Activated CD4-positive, alpha-beta T cell treated with anti-CD3 and anti-CD28 coated beads, Interleukin-2, amount 10 ng/mL, durations not matched to agents 7 days and 5 days (primary cell): ENCODE measurements at regions not wholly inside any gene's neighbourhood (a gene's known extent, or its start where the extent isn't known, plus 50 kb on each side); places are given as distances from the start of the nearest gene placed in this dataset.

ENCODE experiments used
- CTCF ChIA-PET: fragments of 350-600 bp; sonication (Branson Sonifier 250); formaldehyde crosslinking; loops from one replicate; lab custom pipeline; 2021; ENCODE audit warnings: antibody characterized with exemption; lab: Charles Lee
- POLR2A ChIA-PET: fragments of 350-600 bp; sonication (Branson Sonifier 250); formaldehyde crosslinking; loops from one replicate; lab custom pipeline; 2021; ENCODE audit warnings: antibody characterized with exemption; lab: Charles Lee
- DNase-seq: peaks from one replicate; pipeline ENCODE4 v3.0.0-alpha.2; 2020
- H3K27ac Mint-ChIP-seq: one replicate; pipeline ENCODE4 v1.8.0; 2021; ENCODE audit warnings: mild to moderate bottlenecking, moderate library complexity, mixed read lengths
- H3K27me3 Mint-ChIP-seq: one replicate; pipeline ENCODE4 v1.8.0; 2021; ENCODE audit warnings: mixed read lengths
- H3K36me3 Mint-ChIP-seq: one replicate; pipeline ENCODE4 v1.8.0; 2021; ENCODE audit warnings: low read depth, mixed read lengths
- H3K4me1 Mint-ChIP-seq: one replicate; pipeline ENCODE4 v1.8.0; 2021; ENCODE audit warnings: mixed read lengths
- H3K4me3 Mint-ChIP-seq: one replicate; pipeline ENCODE4 v1.8.0; 2021; ENCODE audit warnings: mild to moderate bottlenecking, moderate library complexity, mixed read lengths
- H3K9me3 Mint-ChIP-seq: one replicate; pipeline ENCODE4 v1.8.0; 2021; ENCODE audit warnings: mixed read lengths

GRCh38 chr13:91148098-91148497, 199.4 kb upstream of the MIR17HG start:
- Mint-ChIP-seq H3K36me3 (no peaks in the 10 kb centered on the region), H3K4me3 (no peak overlapping the region), H3K4me1 (no peaks in the 10 kb centered on the region), H3K9me3 (no peaks in the 10 kb centered on the region), H3K27me3 (no peaks in the 10 kb centered on the region), H3K27ac (no peak overlapping the region)
- ChIA-PET POLR2A (no interaction called here), CTCF (interaction anchor here (0.6 kb wide), 1 partner anchor 224 kb away, joined by 5 read pairs; no protein-coding TSS in a partner anchor)
- DNase-seq = no peak

DNA sequence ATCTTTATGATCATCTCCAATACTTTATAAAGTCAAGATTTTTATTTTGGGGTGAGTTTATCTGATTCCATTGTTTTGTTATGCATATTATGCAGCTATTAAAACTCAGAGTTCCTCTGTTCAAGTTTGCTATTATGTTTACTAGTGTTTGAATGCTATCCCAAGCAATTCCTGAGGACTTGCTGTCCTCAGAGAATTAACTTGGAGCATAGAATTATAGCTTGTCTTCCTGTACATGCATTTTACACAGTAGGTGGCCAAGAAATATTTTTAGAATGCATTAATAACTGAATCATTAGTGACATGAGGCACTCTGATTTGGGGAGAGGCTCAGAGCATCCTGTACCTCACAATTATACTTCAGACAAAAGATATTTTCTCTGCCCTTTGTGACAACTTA, 195.6 kb upstream of the MIR17HG start:
- Mint-ChIP-seq H3K27ac (no peak overlapping the region), H3K4me3 (no peak overlapping the region), H3K4me1 (no peaks in the 10 kb centered on the region), H3K9me3 (no peaks in the 10 kb centered on the region), H3K36me3 (no peaks in the 10 kb centered on the region), H3K27me3 (peaks cover 4% of the 10 kb centered on the region)
- ChIA-PET POLR2A (no interaction called here), CTCF (no interaction called here)
- DNase-seq = no peak

GRCh38 chr13:91153372-91153771, 194.1 kb upstream of the MIR17HG start:
- Mint-ChIP-seq H3K4me1 (no peaks in the 10 kb centered on the region), H3K27ac (no peak overlapping the region), H3K9me3 (no peaks in the 10 kb centered on the region), H3K27me3 (peaks cover 6% of the 10 kb centered on the region), H3K4me3 (no peak overlapping the region), H3K36me3 (no peaks in the 10 kb centered on the region)
- ChIA-PET CTCF (no interaction called here), POLR2A (no interaction called here)
- no peak for DNase-seq

DNA sequence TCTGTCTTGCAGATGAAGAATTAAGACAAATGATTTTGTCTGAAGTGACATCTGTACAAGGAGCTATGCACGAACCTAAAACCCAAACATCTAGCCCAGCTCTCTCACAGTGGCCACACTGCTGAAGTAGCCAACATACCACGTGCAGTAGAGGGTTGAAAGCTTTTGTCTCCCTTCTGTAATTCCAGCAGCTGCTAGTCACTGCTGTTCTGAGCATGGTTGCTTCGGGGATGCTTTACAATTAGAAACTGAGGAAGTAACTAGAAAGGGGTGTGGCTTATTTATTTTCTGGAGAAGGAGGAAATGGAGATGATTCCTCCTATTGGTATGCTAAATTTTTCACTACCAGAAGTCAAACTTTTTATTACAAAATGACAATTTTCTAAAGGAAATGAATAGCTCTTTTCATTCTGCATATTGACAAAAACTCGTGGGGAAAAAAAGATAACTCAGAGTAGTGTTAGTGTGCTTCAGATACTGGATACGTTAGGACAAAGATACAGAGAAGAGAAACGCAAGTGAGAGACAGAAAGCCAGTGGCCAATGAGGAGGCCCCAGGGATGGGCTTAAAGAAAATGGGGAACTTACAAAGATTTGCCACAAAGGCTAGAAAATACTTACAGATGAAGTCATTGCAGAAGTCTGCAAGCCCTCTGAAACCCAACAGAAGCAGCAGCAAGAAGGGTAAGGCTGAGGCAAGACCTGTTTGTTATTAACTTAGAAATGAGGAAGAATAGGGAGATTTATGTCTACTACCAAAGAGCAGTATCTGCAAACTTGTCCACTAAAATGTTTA, 192.7 kb upstream of the MIR17HG start:
- no peaks in the 10 kb centered on the region for H3K9me3 Mint-ChIP-seq
- H3K4me1 Mint-ChIP-seq = no peaks in the 10 kb centered on the region
- no peak for DNase-seq
- no peaks in the 10 kb centered on the region for H3K36me3 Mint-ChIP-seq
- H3K4me3 Mint-ChIP-seq = no peak overlapping the region
- H3K27ac Mint-ChIP-seq = no peak overlapping the region
- POLR2A ChIA-PET = interaction anchor here (0.6 kb wide), 1 partner anchor 274 kb away, joined by 3 read pairs; no protein-coding TSS in a partner anchor
- peaks cover 16% of the 10 kb centered on the region for H3K27me3 Mint-ChIP-seq
- CTCF ChIA-PET = no interaction called here

DNA sequence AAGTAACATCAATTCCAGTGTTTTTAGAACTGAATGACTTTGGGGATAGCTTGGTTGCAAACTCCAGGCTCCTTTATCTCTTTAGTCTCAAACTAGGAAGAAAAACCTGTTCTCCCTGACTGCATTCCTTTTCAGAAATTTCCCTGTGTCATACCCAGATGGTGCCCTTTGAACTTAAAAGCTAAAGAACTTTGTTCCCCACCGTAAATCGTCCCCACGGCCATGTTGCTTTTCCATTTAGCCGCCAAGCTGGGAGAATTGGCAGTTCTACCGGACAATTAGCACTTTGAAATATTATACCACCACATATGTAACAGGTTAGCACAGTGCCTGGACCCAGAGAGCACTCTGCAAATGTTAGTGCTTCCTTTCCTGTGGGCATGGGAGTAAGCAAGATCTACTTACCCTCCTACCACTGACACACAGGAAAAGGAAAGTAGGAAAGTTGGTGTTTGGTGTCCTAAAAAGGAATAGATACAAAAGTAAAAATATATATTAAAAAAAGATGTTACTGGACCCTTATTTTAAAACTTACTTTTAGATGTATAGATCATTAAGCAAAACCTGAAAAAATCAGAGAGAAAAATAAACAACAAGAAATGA, 191.9 kb upstream of the MIR17HG start:
- Mint-ChIP-seq H3K36me3 (no peaks in the 10 kb centered on the region), H3K27ac (no peak overlapping the region), H3K9me3 (no peaks in the 10 kb centered on the region), H3K27me3 (peaks cover 17% of the 10 kb centered on the region), H3K4me3 (no peak overlapping the region), H3K4me1 (no peaks in the 10 kb centered on the region)
- no peak for DNase-seq
- ChIA-PET POLR2A (no interaction called here), CTCF (no interaction called here)

DNA sequence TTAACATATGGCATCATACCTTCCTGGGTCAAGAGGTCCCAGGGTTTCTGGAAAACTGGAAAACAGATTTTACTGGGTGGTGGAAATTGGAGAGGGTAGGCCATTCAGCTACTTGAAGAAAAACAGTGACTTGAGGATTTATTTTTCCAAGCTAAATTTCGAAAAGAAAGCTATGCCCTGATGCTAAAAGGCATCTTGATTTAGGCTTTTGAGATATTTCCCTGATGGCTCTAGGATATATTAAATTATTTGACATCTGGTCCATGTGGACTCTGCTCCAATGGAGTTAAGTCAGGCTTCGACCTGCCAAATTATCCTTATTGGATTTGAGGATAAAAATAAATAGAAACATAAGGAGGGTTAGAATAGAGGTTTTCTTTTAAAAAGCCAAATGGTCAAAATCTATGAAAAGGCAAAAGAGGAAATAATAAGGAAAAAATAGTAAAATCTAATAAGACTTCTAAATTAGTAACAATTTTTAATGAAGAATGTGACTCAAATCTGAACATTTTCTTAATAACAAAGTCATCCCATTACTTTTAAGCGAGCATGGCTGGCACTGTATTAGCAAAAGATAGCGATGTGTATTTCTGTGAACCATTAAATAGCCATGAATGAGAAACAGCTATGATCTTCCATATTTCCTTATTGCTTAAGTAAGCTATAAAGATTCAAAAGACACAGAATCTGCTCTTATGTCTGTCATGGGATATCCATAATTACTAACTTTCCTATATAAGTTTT, 190.0 kb upstream of the MIR17HG start:
- H3K27me3 Mint-ChIP-seq = peaks cover 18% of the 10 kb centered on the region

GRCh38 chr13:91158017-91158395, 189.5 kb upstream of the MIR17HG start:
- H3K4me3 Mint-ChIP-seq = no peak overlapping the region
- ChIA-PET CTCF (no interaction called here), POLR2A (no interaction called here)
- no peaks in the 10 kb centered on the region for H3K36me3 Mint-ChIP-seq
- H3K27me3 Mint-ChIP-seq = peaks cover 18% of the 10 kb centered on the region
- DNase-seq = no peak
- no peaks in the 10 kb centered on the region for H3K9me3 Mint-ChIP-seq
- no peaks in the 10 kb centered on the region for H3K4me1 Mint-ChIP-seq
- H3K27ac Mint-ChIP-seq = no peak overlapping the region

More for the DNA sequence above, 190.0 kb upstream of the MIR17HG start:
- ChIA-PET CTCF (no interaction called here), POLR2A (no interaction called here)
- Mint-ChIP-seq H3K4me3 (no peak overlapping the region), H3K9me3 (no peaks in the 10 kb centered on the region), H3K4me1 (no peaks in the 10 kb centered on the region), H3K36me3 (no peaks in the 10 kb centered on the region), H3K27ac (no peak overlapping the region)
- DNase-seq = no peak

DNA sequence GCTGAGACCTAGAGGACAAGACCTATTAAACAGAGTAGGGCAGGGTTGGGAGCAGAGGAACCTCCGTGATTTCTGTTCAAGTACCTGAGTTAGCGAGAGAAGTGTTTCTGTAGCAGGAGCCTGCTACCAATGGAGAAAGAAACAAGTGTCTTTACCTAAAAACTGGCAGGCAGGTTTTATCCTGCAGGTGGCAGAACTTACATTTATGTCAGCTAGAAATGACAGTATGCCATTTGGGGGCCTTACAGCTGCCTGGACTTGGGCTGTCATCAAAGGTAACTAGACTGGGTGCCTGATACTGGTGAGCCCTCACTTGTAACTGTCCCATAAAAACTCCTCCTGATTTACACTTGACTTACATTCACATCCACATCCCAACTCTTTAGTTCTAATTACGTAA, 185.3 kb upstream of the MIR17HG start:
- Mint-ChIP-seq H3K36me3 (no peaks in the 10 kb centered on the region), H3K27ac (no peak overlapping the region), H3K4me1 (no peaks in the 10 kb centered on the region), H3K27me3 (peaks cover 14% of the 10 kb centered on the region), H3K4me3 (no peak overlapping the region), H3K9me3 (no peaks in the 10 kb centered on the region)
- ChIA-PET CTCF (no interaction called here), POLR2A (no interaction called here)
- no peak for DNase-seq

DNA sequence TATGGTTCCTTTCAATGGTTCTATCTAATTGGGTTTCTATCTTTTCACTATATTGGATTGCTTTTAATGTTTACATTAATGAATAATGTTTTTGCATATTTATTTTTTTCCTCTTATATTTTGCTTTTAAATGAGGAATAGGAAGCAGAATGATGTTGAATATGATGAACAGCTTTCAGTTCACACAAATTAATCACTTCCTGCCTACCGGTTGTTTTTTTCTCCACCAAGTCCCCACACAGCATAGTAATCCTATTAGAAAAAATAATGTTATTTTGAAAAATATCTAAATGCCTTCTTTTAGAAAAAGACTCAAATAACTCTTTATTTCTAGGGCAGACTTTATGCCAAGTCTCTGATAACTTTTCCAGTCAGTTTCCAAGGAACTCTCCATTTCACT, 184.9 kb upstream of the MIR17HG start:
- no peak overlapping the region for H3K27ac Mint-ChIP-seq
- no peak for DNase-seq
- ChIA-PET POLR2A (no interaction called here), CTCF (no interaction called here)
- H3K4me3 Mint-ChIP-seq = no peak overlapping the region
- H3K4me1 Mint-ChIP-seq = no peaks in the 10 kb centered on the region
- no peaks in the 10 kb centered on the region for H3K9me3 Mint-ChIP-seq
- H3K27me3 Mint-ChIP-seq = peaks cover 14% of the 10 kb centered on the region
- H3K36me3 Mint-ChIP-seq = no peaks in the 10 kb centered on the region

DNA sequence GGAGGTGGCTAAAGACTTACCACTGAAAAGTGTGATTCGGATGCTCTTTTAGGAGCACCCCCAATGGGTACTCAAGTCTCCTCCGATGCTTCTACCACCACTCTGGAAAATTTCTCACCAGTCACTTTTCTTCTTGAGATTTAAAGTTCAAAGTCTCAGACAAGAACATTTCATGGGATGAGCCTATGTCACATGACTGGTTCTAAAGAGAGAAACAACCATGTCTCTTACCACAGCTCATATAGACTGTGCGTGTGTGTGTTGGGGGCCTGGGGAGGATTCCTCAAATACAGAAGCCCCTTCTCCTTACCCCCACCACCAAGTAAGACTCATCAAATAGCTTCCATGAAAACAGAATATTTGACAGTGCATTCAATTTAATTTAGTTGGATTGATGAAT, 181.7 kb upstream of the MIR17HG start:
- no peak for DNase-seq
- no peaks in the 10 kb centered on the region for H3K9me3 Mint-ChIP-seq
- no peaks in the 10 kb centered on the region for H3K4me1 Mint-ChIP-seq
- no peak overlapping the region for H3K4me3 Mint-ChIP-seq
- CTCF ChIA-PET = interaction anchor here (0.6 kb wide), 1 partner anchor 12 kb away, joined by 3 read pairs; no protein-coding TSS in a partner anchor
- H3K27me3 Mint-ChIP-seq = no peaks in the 10 kb centered on the region
- no peaks in the 10 kb centered on the region for H3K36me3 Mint-ChIP-seq
- no peak overlapping the region for H3K27ac Mint-ChIP-seq
- POLR2A ChIA-PET = no interaction called here

DNA sequence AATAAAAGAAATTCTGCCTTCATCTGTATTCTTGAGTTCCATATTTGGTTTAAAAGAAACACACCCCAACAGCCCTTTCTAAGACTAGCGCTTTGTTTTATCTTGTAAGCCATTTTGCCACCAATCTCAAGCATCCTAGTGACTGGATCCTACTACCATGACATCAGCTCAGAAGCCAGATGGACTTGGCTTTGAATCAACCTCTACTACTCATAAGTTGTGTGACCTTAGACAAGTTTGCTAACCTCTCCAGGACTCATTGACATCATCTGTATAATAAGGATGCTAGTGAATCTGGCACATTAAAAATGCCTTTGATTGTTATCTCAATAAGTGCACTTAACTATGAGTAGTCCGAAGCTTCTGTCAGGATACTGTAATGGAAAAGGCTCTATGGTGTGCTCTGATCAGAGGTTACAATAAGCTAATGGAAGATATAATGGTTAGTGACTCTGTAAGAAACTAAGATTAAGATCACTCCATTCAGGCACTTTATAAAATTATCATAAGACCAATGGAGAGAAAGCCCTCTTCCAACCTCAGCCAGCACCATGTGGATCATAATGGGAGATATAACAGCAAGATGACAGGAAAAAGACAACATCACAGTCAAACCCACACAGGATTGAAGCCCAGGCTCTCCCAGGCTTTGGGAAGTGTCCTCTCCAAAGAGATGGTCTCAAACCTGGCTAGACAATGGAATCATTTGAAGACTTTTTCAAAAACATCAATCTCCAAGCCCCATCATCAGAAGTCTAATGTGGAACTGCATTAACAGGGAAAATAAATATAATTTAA, 180.6 kb upstream of the MIR17HG start:
- no peaks in the 10 kb centered on the region for H3K9me3 Mint-ChIP-seq
- H3K4me3 Mint-ChIP-seq = no peak overlapping the region
- no peak for DNase-seq
- POLR2A ChIA-PET = no interaction called here
- H3K4me1 Mint-ChIP-seq = no peaks in the 10 kb centered on the region
- no peaks in the 10 kb centered on the region for H3K36me3 Mint-ChIP-seq
- CTCF ChIA-PET = no interaction called here
- no peak overlapping the region for H3K27ac Mint-ChIP-seq
- no peaks in the 10 kb centered on the region for H3K27me3 Mint-ChIP-seq

GRCh38 chr13:91167706-91168385, 179.6 kb upstream of the MIR17HG start:
- no peak overlapping the region for H3K27ac Mint-ChIP-seq
- CTCF ChIA-PET = no interaction called here

More at GRCh38 chr13:91167706-91168385, 179.6 kb upstream of the MIR17HG start:
- H3K36me3 Mint-ChIP-seq = no peaks in the 10 kb centered on the region
- no peaks in the 10 kb centered on the region for H3K9me3 Mint-ChIP-seq
- H3K4me3 Mint-ChIP-seq = no peak overlapping the region
- H3K27me3 Mint-ChIP-seq = no peaks in the 10 kb centered on the region
- POLR2A ChIA-PET = no interaction called here
- DNase-seq = no peak
- H3K4me1 Mint-ChIP-seq = no peaks in the 10 kb centered on the region
